H1 (cell line): ENCODE measurements at regions not wholly inside any gene's neighbourhood (a gene's known extent, or its start where the extent isn't known, plus 50 kb on each side); places are given as distances from the start of the nearest gene placed in this dataset.

ENCODE experiments used
- CTCF ChIA-PET: fragments of 300-600 bp; sonication (Branson Sonifier 250); formaldehyde crosslinking; loops from one replicate; lab custom pipeline; 2021; ENCODE audit not compliant: partially characterized antibody; lab: Charles Lee
- POLR2A ChIA-PET: fragments of 300-600 bp; sonication (Branson Sonifier 250); formaldehyde crosslinking; loops from one replicate; lab custom pipeline; 2021; ENCODE audit warnings: inconsistent platforms; ENCODE audit not compliant: partially characterized antibody; lab: Charles Lee
- DNase-seq, 2 experiments: peaks; one replicate each; pipeline versions ENCODE4 v3.0.0 to v3.0.0-alpha.2; 2010 to 2022; ENCODE audit warnings: low spot score in 2 of 2, low read depth in 1 of 2, mixed read lengths in 1 of 2
- FAIRE-seq: peaks from 2 replicates; lab custom pipeline; 2011; peaks lifted over from hg19 to GRCh38; lab: Jason Lieb, UNC
- H2AFZ ChIP-seq: 2 replicates; pipeline ENCODE4 v1.8.1; 2012; ENCODE audit warnings: low read length, inconsistent platforms
- H2AK5ac ChIP-seq: 2 replicates; pipeline ENCODE4 v1.6.1; 2013; ENCODE audit warnings: low read depth, low read length
- H2BK120ac ChIP-seq: replicated peaks from 2 replicates; pipeline ENCODE3; 2013; ENCODE audit warnings: low read depth, low read length, inconsistent platforms
- H2BK12ac ChIP-seq: 2 replicates; pipeline ENCODE4 v1.6.1; 2013; ENCODE audit warnings: low read depth, low read length
- H2BK15ac ChIP-seq: 2 replicates; pipeline ENCODE4 v1.6.1; 2013; ENCODE audit warnings: low read length
- H2BK20ac ChIP-seq: 2 replicates; pipeline ENCODE4 v1.6.1; 2013; ENCODE audit warnings: low read length
- H2BK5ac ChIP-seq: 2 replicates; pipeline ENCODE4 v1.6.1; 2013; ENCODE audit warnings: low read depth, low read length
- H3K14ac ChIP-seq: 2 replicates; pipeline ENCODE4 v1.6.1; 2013; ENCODE audit warnings: inconsistent platforms; ENCODE audit not compliant: insufficient read length
- H3K18ac ChIP-seq: 2 replicates; pipeline ENCODE4 v1.6.1; 2013; ENCODE audit warnings: low read length; ENCODE audit errors: extremely low read depth
- H3K23ac ChIP-seq: 2 replicates; pipeline ENCODE4 v1.6.1; 2013; ENCODE audit warnings: inconsistent platforms; ENCODE audit not compliant: insufficient read length
- H3K23me2 ChIP-seq: 2 replicates; pipeline ENCODE4 v1.6.1; 2013; ENCODE audit warnings: low read depth, low read length
- H3K27ac ChIP-seq: 2 replicates; pipeline ENCODE4 v1.6.1; 2011; ENCODE audit warnings: low read depth, low read length, inconsistent platforms
- H3K27me3 ChIP-seq, 4 experiments: replicated peaks in 1 of 4; 1 replicate in 1 of 4; 2 replicates in 3 of 4; pipeline versions ENCODE4 v1.6.1 to v1.8.1; 2011 to 2013; ENCODE audit warnings: low read length in 3 of 4, mild to moderate bottlenecking in 3 of 4, inconsistent platforms in 2 of 4, mixed read lengths in 2 of 4, moderate library complexity in 1 of 4; ENCODE audit not compliant: control insufficient read depth in 3 of 4, insufficient read depth in 3 of 4; ENCODE audit errors: extremely low read depth in 1 of 4
- H3K36me3 ChIP-seq, 4 experiments: 2 replicates each; pipeline versions ENCODE4 v1.6.1 to v1.8.1; 2011 to 2013; ENCODE audit warnings: mild to moderate bottlenecking in 4 of 4, low read length in 3 of 4, moderate library complexity in 2 of 4, control low read depth in 1 of 4, inconsistent platforms in 1 of 4; ENCODE audit not compliant: insufficient read depth in 4 of 4, control insufficient read depth in 2 of 4
- H3K4ac ChIP-seq: replicated peaks from 2 replicates; pipeline ENCODE3; 2013; ENCODE audit warnings: low read length, low read depth, mixed read lengths, inconsistent platforms; ENCODE audit not compliant: insufficient read length
- H3K4me1 ChIP-seq, 4 experiments: replicated peaks in 1 of 4; 1 replicate in 1 of 4; 2 replicates in 3 of 4; pipeline versions ENCODE4 v1.6.1 to v1.8.1; 2011 to 2013; ENCODE audit warnings: low read length in 3 of 4, inconsistent platforms in 2 of 4, mixed read lengths in 1 of 4; ENCODE audit not compliant: insufficient read depth in 4 of 4, control insufficient read depth in 3 of 4
- H3K4me2 ChIP-seq, 2 experiments: 2 replicates each; pipeline versions ENCODE4 v1.6.1 to v1.8.1; 2011 to 2013; ENCODE audit warnings: low read depth in 2 of 2, low read length in 2 of 2, control low read depth in 1 of 2, inconsistent platforms in 1 of 2, mild to moderate bottlenecking in 1 of 2; ENCODE audit not compliant: insufficient read depth in 1 of 2
- H3K4me3 ChIP-seq, 4 experiments: fragments of 200-600, 300-600 bp in 1 of 4; sonication (generic), shearing (Covaris generic), sonication (Bioruptor Twin) in 1 of 4; 2 replicates each; pipeline versions ENCODE4 v1.5.1 to v1.8.1; 2011 to 2016; ENCODE audit warnings: low read length in 4 of 4, low read depth in 3 of 4, control low read depth in 2 of 4, inconsistent platforms in 2 of 4, mild to moderate bottlenecking in 2 of 4, mixed read lengths in 1 of 4, moderate library complexity in 1 of 4; ENCODE audit not compliant: insufficient read depth in 2 of 4; ENCODE audit errors: extremely low read depth in 1 of 4
- H3K56ac ChIP-seq: replicated peaks from 2 replicates; pipeline ENCODE3; 2013; ENCODE audit warnings: low read depth, mild to moderate bottlenecking, mixed read lengths, low read length, inconsistent platforms; ENCODE audit not compliant: insufficient read length
- H3K79me1 ChIP-seq: 2 replicates; pipeline ENCODE4 v1.6.1; 2013; ENCODE audit warnings: low read depth, low read length, control low read depth
- H3K79me2 ChIP-seq, 2 experiments: 2 replicates each; pipeline versions ENCODE4 v1.6.1 to v1.8.1; 2012 to 2013; ENCODE audit warnings: low read length in 2 of 2, mild to moderate bottlenecking in 2 of 2, inconsistent platforms in 1 of 2; ENCODE audit not compliant: insufficient read depth in 2 of 2, control insufficient read depth in 1 of 2
- H3K9ac ChIP-seq, 4 experiments: replicated peaks in 1 of 4; 1 replicate in 1 of 4; 2 replicates in 3 of 4; pipeline versions ENCODE4 v1.6.1 to v1.8.1; 2011 to 2013; ENCODE audit warnings: low read depth in 3 of 4, low read length in 3 of 4, control low read depth in 2 of 4, mild to moderate bottlenecking in 2 of 4, moderate library complexity in 2 of 4, inconsistent platforms in 1 of 4; ENCODE audit errors: extremely low read depth in 1 of 4
- H3K9me3 ChIP-seq, 2 experiments: 2 replicates each; pipeline versions ENCODE4 v1.6.1 to v1.8.1; 2012 to 2013; ENCODE audit warnings: mild to moderate bottlenecking in 2 of 2, moderate library complexity in 2 of 2, control low read depth in 1 of 2, inconsistent platforms in 1 of 2, low read depth in 1 of 2, low read length in 1 of 2, mixed read lengths in 1 of 2; ENCODE audit not compliant: insufficient read depth in 2 of 2
- H4K20me1 ChIP-seq, 2 experiments: replicated peaks in 1 of 2; 2 replicates each; pipeline versions ENCODE3 to v1.8.1; 2011 to 2013; ENCODE audit warnings: inconsistent platforms in 2 of 2, low read length in 2 of 2, mild to moderate bottlenecking in 1 of 2; ENCODE audit not compliant: insufficient read depth in 2 of 2, control insufficient read depth in 1 of 2
- H4K5ac ChIP-seq: 2 replicates; pipeline ENCODE4 v1.6.1; 2013; ENCODE audit warnings: low read length, low read depth, mixed read lengths, inconsistent platforms; ENCODE audit not compliant: insufficient read length
- H4K8ac ChIP-seq: 2 replicates; pipeline ENCODE4 v1.8.0; 2013; ENCODE audit warnings: mild to moderate bottlenecking, moderate library complexity, low read length, inconsistent platforms; ENCODE audit not compliant: insufficient read depth; ENCODE audit errors: extremely low read depth
- H4K91ac ChIP-seq: replicated peaks from 2 replicates; pipeline ENCODE3; 2013; ENCODE audit warnings: low read length, mixed read lengths, inconsistent platforms; ENCODE audit not compliant: insufficient read length
- CBX8 ChIP-seq: fragments of 300-800, 300-1000 bp; sonication (generic); IDR thresholded peaks from 2 replicates; pipeline ENCODE4 v1.7.1; 2016; ENCODE audit warnings: low read depth, low read length, borderline replicate concordance
- POU5F1 ChIP-seq: IDR thresholded peaks from 2 replicates; pipeline ENCODE4 v1.6.1; 2011; ENCODE audit warnings: low read depth, mild to moderate bottlenecking, low read length, moderate library complexity
- RBBP5 ChIP-seq: IDR thresholded peaks from 2 replicates; pipeline ENCODE4 v1.7.1; 2012; ENCODE audit warnings: low read depth, mild to moderate bottlenecking, inconsistent platforms, low read length, moderate library complexity, borderline replicate concordance
- WGBS, 2 experiments: shearing (Covaris generic) in 1 of 2; methylation state at CpG; one replicate each; pipeline versions ENCODE4 v1.1.6 to v1.1.7; 2013 to 2015; ENCODE audit warnings: low lambda C conversion rate in 2 of 2, mixed read lengths in 2 of 2, inconsistent platforms in 1 of 2, low coverage in 1 of 2, missing lambda C conversion rate in 1 of 2; ENCODE audit not compliant: insufficient replicate concordance in 2 of 2, insufficient coverage in 1 of 2, insufficient read length in 1 of 2; ENCODE audit errors: extremely low coverage in 1 of 2, missing lambda C conversion rate in 1 of 2; 5-methylcytosine and 5-hydroxymethylcytosine counted together

GRCh38 chrX:39426101-39426500, 624.8 kb downstream of the MID1IP1 start:
- H3K14ac ChIP-seq: no peak overlapping the region
- CTCF ChIA-PET: interaction anchor here (0.8 kb wide), 1 partner anchor 27 kb away, joined by 4 read pairs; no protein-coding TSS in a partner anchor

More at GRCh38 chrX:39426101-39426500, 624.8 kb downstream of the MID1IP1 start:
- Histone ChIP-seq H3K4me3 (no peak overlapping the region), H3K79me2 (no peaks in the 10 kb centered on the region), H3K27ac (no peak overlapping the region), H3K9me3 (no peaks in the 10 kb centered on the region), H3K9ac (no peak overlapping the region), H4K20me1 (no peaks in the 10 kb centered on the region), H2AK5ac (no peak overlapping the region), H3K23ac (no peak overlapping the region), H2BK15ac (no peak overlapping the region), H3K79me1 (no peaks in the 10 kb centered on the region), H3K23me2 (no peaks in the 10 kb centered on the region), H4K8ac (no peak overlapping the region), H2BK5ac (no peak overlapping the region), H4K5ac (no peak overlapping the region), H2BK120ac (no peak overlapping the region), H4K91ac (no peak overlapping the region), H3K4me2 (no peak overlapping the region), H3K56ac (no peak overlapping the region), H2BK20ac (no peak overlapping the region), H2AFZ (no peak overlapping the region), H3K4me1 (no peaks in the 10 kb centered on the region), H3K27me3 (no peaks in the 10 kb centered on the region), H3K4ac (no peak overlapping the region), H3K18ac (no peak overlapping the region), H2BK12ac (no peak overlapping the region), H3K36me3 (no peaks in the 10 kb centered on the region)
- TF ChIP-seq CBX8 (no peak), RBBP5 (no peak), POU5F1 (no peak)
- WGBS, 2 experiments: 92% methylated on average over 6 of the region's 6 CpGs; no CpG with 5 or more reads in 1 of the 2 experiments
- POLR2A ChIA-PET: no interaction called here
- FAIRE-seq (no peak), DNase-seq (no peak)
